IPS DF 4.7 (cell line): ENCODE measurements at regions not wholly inside any gene's neighbourhood (a gene's known extent, or its start where the extent isn't known, plus 50 kb on each side); places are given as distances from the start of the nearest gene placed in this dataset.

Experiments
- DNase-seq: peaks from one replicate; pipeline ENCODE4 v3.0.0-alpha.2; 2013; ENCODE audit warnings: low spot score; ENCODE audit errors: extremely low read depth

DNA sequence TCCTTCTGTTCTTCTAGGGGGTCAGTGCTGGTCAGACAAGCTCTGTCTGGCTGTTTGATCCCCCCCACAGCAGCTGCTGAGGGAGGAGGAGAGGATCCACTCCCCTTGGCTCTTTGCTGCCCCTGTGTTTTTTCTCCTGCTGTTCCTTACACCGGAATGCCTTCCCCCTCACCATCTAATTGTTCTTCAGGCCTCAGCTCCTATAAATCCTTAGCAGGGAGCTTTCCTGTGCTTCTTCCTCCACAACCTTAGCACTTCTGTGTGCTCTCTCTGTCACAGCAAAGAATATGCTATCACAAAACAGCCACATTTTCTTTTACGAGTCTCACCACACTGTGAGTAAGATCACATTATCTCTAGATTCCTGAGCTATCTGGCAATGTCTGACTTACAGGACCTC, 196.6 kb downstream of the OTOR start:
- no peak for DNase-seq

DNA sequence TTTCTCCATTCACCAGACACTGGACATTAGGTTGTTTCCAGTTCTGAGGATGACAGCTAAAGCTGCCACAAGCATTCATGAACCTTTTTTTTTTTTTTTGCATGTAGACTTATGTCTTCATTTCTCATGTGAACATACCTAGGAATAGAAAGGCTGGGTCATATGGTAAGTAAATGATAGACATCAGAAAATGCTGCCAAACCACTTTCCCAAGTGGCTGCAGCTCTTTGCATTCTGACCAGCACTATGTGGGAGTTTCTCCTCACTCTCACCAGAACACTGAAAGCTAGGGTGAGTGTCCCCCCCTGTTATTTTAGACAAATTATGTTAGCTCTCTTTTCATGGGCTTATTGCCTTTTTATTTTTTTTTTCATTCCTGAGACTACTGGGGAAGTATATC, 197.5 kb downstream of the OTOR start:
- no peak for DNase-seq

DNA sequence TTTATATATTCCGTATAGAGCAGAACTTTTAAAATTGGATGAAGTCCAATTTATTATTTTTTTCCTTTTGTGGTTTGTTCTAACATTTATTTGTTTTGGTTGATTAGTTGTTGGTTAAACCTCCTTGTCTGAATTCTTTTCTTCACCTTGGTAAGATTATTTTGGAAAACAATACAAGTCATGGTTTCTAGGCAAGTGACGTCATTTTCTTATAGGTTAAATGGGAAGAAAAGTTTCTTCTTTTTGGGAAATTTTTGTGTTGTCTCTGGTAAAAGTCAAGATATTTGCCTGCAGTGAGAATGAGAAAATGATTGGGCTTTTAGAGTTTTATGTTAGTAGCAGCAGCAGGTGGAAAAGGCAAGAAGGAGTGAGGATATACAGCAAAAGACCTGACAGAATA, 197.9 kb downstream of the OTOR start:
- DNase-seq: no peak

DNA sequence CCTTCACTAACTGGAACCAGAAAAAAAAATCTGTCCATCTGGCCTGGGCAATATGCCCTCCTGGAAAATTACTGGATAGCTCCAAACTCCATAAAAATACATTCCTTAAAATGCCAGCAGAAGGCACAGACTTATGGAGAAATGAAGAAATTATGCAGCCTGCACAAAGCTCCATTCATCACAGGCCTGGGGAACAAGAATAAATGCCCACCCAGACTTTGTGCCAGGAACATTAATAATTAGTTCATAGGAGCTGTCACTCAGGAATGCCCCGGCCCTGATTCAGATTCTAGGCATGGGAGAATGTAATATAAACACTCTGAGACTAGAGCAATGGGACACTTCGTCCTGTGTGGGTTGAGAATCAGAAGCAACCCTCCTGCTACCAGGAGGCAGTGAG, 199.3 kb downstream of the OTOR start:
- DNase-seq: no peak

DNA sequence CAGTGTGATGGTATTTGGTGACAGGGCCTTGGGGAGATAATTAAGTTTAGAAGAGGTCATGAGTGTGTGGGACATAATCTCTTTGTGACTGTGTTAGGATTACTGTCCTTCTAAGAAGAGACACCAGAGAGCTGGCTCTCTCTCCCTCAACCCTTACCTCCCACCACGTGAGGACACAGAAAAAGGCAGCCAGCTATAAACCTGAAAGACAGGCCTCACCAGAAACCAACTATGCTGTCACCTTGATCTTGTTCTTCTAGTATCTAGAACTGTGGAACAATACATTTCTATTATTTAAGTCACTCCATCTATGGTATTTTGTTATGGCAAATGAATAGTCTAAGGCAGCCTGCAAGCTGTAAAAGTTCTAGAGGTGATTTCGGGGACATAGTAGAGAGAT, 203.7 kb downstream of the OTOR start:
- no peak for DNase-seq

DNA sequence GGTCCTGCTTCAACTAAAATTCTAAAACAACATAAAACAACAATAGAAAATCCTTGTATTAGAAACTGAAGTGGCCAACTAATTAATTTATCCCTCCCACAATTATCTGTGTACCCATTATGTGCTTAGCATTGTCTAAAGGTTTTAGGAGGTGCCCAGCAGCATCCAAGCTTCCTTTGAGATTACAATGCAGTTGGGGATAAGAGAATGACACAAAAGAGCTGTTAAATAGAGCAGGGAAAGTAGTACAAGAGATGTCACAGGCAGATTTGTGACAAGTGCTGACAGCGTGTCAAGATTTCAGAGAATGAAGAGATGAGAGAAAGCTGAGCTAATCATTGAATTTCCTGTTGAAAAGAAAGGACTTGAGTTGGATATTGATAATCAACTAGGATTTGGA, 204.8 kb downstream of the OTOR start:
- DNase-seq: no peak

DNA sequence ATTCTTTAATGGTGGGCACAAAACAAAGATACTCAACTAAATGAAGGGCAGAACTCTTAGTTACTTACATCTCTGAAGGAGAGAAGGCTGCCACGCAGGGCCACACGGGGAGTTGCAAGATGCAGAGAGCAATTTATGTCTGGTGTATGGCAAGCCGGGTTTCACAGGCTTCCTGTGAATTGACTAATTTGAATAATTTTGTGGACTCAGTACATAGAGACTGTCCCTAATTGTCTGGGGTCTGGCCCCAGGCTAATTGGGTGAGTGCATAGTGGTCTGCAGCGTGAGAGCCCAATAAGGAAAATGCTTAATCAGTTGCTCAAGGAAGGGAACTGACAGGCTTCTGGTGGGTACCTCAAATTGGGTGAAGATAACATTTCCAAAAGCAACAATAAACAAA, 205.7 kb downstream of the OTOR start:
- no peak for DNase-seq

DNA sequence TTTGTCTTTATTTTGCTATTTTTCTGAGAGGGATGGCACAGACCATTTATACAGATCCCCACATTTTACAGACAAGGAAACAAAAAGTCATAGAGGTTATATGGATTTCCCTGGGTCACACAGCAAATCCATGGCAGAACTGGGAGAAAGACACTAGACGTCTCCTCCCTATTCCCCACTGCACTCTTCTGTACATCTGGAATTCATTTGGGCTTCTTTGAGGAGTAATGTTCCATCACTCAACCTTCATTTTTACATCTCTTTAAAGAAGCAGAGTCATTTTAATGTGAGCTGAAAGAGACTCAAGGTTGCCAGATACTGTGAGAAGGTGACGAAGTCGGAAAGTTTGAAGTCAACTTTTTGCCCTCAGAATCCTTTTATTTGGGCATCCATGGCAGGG, 207.3 kb downstream of the OTOR start:
- no peak for DNase-seq

DNA sequence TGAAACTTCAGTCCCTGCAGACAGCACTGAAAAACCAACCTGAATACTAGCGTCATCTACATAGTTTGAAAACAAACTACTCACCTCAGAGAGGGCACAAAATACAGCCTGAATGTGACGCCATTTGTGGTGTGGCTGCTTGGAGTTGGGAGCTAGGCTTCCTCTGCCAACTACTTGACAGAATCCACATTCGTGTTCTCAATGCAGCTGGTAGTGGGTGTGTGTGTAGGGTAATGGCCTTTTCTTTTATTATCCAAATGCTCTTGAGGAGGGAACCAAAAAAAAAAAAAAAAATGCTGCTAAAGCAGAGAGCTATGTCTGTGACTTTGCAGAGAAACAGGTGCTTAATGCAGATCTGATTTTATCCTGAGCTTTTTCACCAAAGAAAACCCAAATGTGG, 207.8 kb downstream of the OTOR start:
- no peak for DNase-seq

DNA sequence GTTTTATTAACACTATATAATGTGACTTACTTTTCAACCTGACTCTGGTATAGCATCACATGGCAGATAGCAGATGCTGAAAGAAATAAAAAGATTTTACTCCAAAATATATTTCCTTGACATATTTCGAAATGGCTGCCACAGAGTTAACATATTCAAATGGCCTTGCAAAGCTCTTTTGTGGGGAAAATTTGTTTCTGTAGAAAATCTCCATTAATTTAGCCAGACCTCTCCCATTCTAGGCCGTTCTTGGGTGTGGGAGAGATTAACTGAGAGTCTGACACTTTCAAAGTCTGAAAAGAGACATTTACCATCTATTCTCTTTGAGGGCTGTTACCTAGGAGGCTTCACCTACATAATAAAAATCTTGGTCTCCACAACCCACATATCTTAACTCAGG, 217.2 kb downstream of the OTOR start:
- no peak for DNase-seq

DNA sequence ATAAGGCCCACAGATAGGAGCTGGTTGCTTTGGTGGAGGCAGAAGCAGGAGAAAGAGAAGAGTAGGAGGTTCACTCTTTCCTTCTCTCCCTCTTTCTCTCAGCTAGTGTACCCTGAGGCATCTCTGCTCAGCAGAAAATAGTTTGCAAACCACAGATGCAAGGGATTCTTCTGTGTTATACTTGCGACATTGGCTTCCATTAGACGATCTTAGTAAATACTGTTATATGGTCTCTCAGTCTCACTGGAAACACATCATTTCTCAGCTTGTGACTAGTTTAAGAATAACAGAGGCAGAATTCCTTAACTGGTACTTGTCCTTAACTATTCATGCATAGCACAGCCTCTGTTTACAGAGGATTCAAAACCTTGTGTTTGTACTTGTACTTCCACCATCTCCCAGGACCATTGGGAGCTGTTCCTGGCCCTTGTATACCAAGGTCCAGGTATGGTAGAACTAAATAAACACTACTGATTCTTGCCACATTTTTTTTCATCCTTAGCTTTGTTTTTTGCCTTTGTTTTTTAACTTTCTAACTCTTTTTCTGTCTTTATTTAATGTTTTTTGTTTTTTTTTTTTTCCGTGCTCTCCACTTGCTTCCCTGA, 218.2 kb downstream of the OTOR start:
- DNase-seq: no peak

DNA sequence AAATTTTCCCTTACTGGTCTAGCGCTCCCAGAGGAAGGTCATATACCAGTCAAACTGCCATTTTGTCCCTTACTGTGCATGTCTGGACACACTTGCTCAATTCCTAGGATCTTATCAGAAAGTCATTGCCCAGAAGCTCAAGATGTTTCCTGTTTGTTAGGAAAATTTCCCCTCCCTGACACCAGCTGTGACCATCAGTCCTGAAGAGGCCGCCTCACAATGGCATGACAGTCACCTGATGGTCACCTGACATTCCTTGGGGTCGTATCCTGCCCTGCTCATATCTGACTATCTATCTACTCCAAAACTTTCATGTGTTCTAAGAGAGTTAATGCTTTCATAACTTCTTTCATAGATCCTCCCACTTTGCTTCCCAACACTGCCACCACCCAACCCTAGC, 219.9 kb downstream of the OTOR start:
- no peak for DNase-seq

DNA sequence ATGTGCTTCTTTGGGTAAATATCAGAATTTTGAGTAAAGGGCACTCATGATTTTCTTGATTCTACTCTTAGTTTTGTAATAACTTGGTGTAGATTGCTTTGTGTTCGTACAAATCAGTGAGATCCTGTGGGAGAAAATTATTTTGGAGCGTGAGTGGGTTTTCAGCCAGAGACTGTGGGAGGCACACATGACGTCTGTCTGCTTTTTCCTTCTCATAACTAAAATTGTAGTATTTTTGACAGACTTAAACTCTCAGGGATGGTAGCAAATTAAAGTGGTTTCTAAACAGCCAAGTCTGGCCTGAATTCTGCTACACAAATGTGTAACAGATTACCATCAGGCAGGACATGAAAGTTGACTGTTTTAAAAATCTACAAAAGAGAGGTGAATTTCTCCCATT, 222.6 kb downstream of the OTOR start:
- no peak for DNase-seq

DNA sequence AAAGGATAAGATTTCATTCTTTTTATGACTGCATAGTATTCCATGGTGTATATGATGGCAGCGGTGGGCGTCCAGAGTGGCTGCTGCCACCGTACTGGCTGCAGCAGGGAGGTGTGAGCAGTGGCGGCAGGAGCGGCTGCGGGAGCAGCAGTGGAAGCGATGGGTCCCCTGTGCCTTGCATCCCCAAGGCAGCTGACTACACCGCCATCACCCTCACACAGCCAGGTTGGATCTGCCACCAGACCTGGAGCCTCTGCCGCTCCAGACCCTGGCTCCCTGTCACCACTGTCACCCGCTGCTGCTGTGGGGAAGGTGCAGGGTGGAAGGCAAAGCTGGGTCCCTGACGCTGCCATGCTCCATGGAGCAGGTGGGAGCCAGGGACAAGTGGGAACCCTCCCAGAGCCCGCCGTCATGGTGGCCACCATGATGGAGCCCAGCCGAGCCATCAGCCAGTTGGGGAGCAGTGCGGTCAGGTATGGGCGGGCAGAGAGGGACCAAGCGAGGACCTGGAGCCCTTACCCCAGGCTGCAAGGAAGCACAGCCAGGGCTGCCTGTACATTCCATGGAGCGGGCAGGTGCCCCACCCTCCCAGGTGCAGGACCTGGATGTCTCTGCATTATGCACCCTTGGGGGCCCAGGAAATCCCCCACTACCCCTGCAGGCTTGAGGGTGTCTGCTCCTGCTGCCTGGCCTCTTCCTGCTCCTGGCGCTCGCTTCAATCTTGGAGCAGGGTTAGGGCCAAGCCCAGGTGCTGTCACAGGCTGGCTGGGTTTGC, 226.1 kb downstream of the OTOR start:
- no peak for DNase-seq

DNA sequence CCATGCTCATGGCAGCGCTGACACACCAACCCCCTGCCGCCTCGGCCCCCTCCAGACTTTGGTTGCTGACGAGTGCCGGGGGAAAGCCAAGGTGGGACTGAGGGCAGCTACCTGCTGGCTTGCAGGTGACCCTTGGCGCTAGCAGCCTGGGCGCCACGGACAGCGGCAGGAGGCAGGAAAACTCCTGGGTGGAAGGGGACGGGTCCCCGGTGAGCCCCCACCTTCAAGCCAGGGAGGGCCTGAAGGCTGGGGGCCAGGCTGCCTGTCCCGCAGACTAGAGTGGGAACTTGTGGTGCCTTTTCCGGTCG, 226.7 kb downstream of the OTOR start:
- no peak for DNase-seq

DNA sequence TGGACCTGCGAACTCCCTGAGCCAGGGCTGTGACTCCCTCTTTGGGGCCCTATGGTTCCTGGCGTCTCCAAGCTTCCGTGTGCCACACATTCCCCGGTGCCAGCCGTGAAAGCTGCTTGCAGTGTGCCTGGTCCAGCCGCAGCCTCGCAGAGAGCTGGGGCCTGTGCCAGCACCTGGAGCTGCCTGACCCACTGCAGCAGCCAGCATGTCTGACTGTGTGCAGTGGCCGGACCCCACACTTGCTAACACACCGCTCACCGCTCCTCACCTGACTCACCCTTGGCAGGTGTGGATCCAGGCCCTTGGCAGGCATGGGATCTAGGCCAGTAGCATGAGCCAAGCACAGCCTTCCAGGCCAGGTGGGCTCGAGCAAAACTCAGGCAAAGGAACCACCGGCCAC, 227.5 kb downstream of the OTOR start:
- no peak for DNase-seq

DNA sequence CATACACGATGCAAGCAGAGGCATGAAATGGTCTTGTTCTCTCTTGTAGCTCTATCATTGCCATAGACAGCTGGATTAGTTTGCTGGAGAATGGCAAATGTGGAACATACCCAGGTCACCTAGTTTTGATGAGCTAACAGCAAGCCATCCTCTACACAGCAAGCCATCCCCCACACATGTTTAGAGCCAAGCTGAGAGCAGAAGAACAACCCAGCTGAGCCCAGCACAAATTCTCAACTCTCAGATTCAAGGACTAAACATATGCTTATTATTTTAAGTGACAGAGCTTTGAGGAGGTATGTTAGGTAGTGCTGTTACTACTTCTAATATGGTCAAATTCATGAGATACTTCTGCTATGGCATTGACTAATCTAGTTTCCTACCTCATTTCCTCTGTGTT, 230.3 kb downstream of the OTOR start:
- DNase-seq: no peak

DNA sequence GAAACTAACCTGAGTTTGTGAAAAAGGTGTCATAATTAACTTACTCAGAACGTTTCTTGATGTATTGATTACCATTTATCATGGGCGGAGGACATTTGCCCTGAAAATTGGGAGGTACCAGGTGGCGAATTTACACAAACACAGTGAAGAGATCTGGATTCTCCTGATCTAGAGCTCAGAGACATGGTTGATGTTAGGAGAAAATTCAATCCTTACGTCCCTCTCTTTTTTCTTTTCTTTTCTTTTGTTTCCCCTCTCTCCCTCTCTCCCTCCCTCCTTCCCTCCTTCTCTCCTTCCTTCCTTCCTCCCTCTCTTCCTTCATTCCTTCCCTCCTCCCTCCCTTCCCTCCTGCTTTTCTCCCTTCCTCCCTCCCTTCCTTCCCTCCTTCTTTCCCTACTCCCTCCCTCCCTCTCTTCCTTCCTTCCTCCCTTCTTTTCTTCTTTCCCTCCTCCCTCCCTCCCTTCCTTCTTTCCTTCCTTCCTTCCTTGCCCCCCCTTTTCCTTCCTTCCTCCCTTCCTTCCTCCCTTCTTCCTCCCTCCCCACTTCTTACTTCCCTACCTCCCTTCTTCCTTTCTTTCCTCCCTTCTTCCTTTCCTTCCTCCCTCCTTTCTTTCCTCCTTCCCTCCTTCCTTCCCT, 234.1 kb downstream of the OTOR start:
- DNase-seq: no peak

DNA sequence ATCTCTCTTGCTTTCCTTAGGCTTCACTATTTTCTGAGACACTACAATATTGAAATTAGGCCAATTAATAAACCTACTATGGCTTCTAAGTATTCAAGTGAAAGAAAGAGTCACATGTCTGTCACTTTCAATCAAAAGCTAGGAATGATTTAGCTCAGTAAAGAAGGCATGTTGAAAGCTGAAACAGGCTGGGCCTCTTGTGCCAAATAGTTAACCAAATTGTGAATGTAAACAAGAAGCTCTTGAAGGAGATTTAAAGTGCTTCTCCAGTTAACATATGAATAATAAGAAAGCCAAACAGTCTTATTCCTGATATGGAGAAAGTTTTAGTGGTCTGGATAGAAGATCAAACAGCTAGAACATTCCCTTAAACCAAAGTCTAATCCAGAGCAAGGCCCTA, 236.3 kb downstream of the OTOR start:
- no peak for DNase-seq

DNA sequence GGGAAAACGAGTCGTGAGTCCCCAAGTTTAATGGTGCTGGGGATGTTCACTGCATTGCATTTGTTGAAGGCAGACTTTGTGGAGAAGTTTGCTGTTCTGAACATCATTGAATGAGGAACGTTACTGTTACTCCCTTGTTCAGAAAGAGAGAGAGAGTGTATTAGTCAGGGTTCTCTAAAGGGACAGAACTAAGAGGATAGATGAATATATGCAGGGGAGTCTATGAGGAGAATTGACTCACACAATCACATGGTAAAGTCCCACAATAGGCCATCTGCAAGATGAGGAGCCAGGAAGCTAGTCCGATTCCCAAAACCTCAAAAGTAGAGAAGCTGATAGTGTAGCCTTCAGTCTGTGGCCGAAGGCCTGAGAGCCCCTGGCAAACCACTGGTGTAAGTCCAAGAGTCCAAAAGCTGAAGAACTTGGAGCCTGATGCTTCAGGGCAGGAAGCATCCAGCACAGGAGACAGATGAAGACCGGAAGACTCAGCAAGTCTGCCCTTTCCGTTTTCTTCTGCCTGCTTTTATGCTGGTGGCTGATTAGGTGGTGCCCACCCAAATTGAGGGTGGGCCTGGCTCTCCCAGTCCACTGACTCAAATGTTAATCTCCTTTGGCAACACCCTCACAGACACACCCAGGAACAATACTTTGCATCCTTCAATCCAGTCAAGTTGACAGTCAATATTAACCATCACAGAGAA, 223.5 kb upstream of the PCSK2 start:
- no peak for DNase-seq

DNA sequence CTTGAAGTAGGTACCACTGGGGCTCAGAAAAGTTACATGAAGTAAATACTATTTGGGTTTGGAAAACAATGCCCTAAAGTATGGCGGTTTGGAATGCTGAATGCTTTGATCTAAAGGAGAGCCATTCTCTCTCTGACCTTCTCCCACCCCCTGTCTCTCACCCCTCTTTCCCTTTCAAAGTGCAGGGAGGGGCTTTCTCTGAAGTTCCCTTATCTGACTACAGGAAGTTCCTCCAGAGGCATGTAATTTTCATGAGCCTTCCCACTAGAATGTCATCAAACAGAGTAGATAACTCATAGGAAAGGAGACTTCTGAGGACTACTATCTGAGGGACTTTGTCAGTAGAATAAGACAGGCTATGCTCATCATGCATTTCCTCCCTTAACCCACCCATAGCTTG, 216.7 kb upstream of the PCSK2 start:
- DNase-seq: no peak

DNA sequence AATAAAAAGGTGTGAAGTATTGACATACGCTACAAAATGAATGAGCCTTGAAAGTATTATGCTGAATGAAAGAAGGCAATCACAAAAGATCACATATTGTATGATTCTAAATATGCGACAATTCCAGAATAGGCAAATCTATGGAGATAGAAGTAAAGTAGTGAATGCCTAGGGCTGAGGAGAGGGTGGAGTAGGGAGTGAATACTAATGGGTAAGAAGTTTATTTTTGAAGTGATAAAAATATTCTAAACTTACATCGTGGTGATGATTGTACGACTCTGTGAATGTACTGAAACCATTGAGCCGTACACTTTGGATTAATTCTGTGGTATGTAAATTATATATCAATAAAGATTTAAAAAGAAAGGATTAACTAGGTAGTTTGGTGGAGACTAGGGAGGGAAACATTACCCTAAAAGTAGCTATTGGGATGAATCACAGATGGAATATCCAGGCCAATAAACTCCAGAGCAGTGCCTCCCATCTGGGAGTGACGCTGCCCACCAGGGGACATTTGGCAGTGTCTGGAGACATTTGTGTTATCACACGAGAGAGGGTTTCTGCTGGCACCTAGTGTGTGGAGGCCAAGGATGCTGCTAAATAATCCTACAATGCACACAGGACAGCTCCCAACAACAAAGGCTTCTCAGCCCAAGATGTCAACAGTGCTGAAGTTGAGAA, 214.2 kb upstream of the PCSK2 start:
- no peak for DNase-seq
